Upper lobe of left lung (tissue), 4 donors: ENCODE measurements at regions not wholly inside any gene's neighbourhood (a gene's known extent, or its start where the extent isn't known, plus 50 kb on each side); places are given as distances from the start of the nearest gene placed in this dataset.

Source experiments
- CTCF ChIP-seq, 6 experiments: fragments of 450-650 bp in 4 of 6; fragments of 200-600 bp in 2 of 6; sonication (generic) in 2 of 6; IDR thresholded peaks; one replicate each; pipeline ENCODE4 v1.5.1; 2016 to 2019; ENCODE audit warnings: antibody characterized with exemption in 6 of 6
- POLR2A ChIP-seq, 4 donors: fragments of 450-650 bp; IDR thresholded peaks; one replicate each; pipeline ENCODE4 v1.5.1; 2016 to 2017; ENCODE audit warnings: antibody characterized with exemption in 4 of 4, mild to moderate bottlenecking in 2 of 4
- POLR2AphosphoS5 ChIP-seq, 2 donors: sonication (generic); formaldehyde crosslinking; IDR thresholded peaks; one replicate each; pipeline ENCODE4 v1.5.1; 2017; ENCODE audit warnings: antibody characterized with exemption in 2 of 2

GRCh38 chr13:90511903-90512302 is 835.6 kb upstream of the MIR17HG start:
- TF ChIP-seq CTCF (IDR thresholded peaks at IDR 0.05): no peak
- no peak for TF ChIP-seq POLR2AphosphoS5 (IDR thresholded peaks at IDR 0.05)
- no peak for TF ChIP-seq POLR2A (IDR thresholded peaks at IDR 0.05)
